HEK293 (cell line): ENCODE measurements at regions not wholly inside any gene's neighbourhood (a gene's known extent, or its start where the extent isn't known, plus 50 kb on each side); places are given as distances from the start of the nearest gene placed in this dataset.

Experiments
- CTCF ChIA-PET: fragments of 350-600 bp; formaldehyde crosslinking; extraction: SDS; loops from one replicate; lab custom pipeline; 2021; ENCODE audit warnings: antibody characterized with exemption; lab: Yijun Ruan, JAX
- POLR2A ChIA-PET: fragments of 300-600 bp; formaldehyde crosslinking; extraction: SDS; loops from one replicate; lab custom pipeline; 2020; ENCODE audit warnings: antibody characterized with exemption, inconsistent platforms; lab: Yijun Ruan, JAX
- H3K27ac ChIP-seq: fragments of 200-500 bp; sonication (Bioruptor generic); 2 replicates; pipeline ENCODE4 v1.5.1; 2014; ENCODE audit warnings: low read depth, low read length, control low read depth, inconsistent platforms; ENCODE audit errors: extremely low read depth
- H3K36me3 ChIP-seq, 2 experiments: fragments of 200-500 bp in 1 of 2; sonication (Bioruptor generic) in 1 of 2; 1 replicate in 1 of 2; 2 replicates in 1 of 2; pipeline ENCODE4 v1.5.1; 2014 to 2017; ENCODE audit warnings: inconsistent platforms in 2 of 2, low read length in 2 of 2; ENCODE audit not compliant: control insufficient read depth in 2 of 2, insufficient read depth in 1 of 2
- H3K4me1 ChIP-seq: fragments of 200-500 bp; sonication (Bioruptor generic); 2 replicates; pipeline ENCODE4 v1.5.1; 2014; ENCODE audit warnings: mild to moderate bottlenecking, low read length, inconsistent platforms; ENCODE audit not compliant: control insufficient read depth, insufficient read depth
- H3K4me3 ChIP-seq: 2 replicates; pipeline ENCODE4 v1.5.1; 2011; ENCODE audit warnings: low read depth, mild to moderate bottlenecking, control low read depth, low read length, moderate library complexity
- H3K9me3 ChIP-seq: fragments of 200-500 bp; sonication (Bioruptor generic); 2 replicates; pipeline ENCODE4 v1.5.1; 2014; ENCODE audit warnings: low read depth, low read length, inconsistent platforms; ENCODE audit not compliant: control insufficient read depth, insufficient read depth
- BCL11B ChIP-seq: fragments of 450-650 bp; formaldehyde crosslinking; IDR thresholded peaks from 2 replicates; pipeline ENCODE4 v1.5.1; 2016; ENCODE audit warnings: low read depth, missing biosample characterization, missing genetic modification characterization
- ELK4 ChIP-seq: IDR thresholded peaks from 2 replicates; pipeline ENCODE4 v1.6.1; 2011; ENCODE audit warnings: mild to moderate bottlenecking, low read depth, low read length, borderline replicate concordance
- FEZF1 ChIP-seq: fragments of 450-650 bp; formaldehyde crosslinking; IDR thresholded peaks from 2 replicates; pipeline ENCODE4 v1.5.1; 2016; ENCODE audit warnings: missing biosample characterization, missing genetic modification characterization
- GLIS1 ChIP-seq: fragments of 450-650 bp; formaldehyde crosslinking; IDR thresholded peaks from 2 replicates; pipeline ENCODE4 v1.5.1; 2016; ENCODE audit warnings: missing biosample characterization, missing genetic modification characterization
- HOXC10 ChIP-seq: sonication (generic); formaldehyde crosslinking; IDR thresholded peaks from 2 replicates; pipeline ENCODE4 v1.8.1; 2023; ENCODE audit warnings: mild to moderate bottlenecking, missing genetic modification reagents
- KLF17 ChIP-seq: fragments of 450-650 bp; formaldehyde crosslinking; IDR thresholded peaks from 2 replicates; pipeline ENCODE4 v1.5.1; 2016; ENCODE audit warnings: missing biosample characterization, missing genetic modification characterization
- KLF9 ChIP-seq: fragments of 450-650 bp; formaldehyde crosslinking; IDR thresholded peaks from 2 replicates; pipeline ENCODE4 v1.5.1; 2016; ENCODE audit warnings: missing biosample characterization, missing genetic modification characterization, low read depth
- PBX3 ChIP-seq: sonication (generic); formaldehyde crosslinking; IDR thresholded peaks from 2 replicates; pipeline ENCODE4 v1.8.1; 2022; ENCODE audit warnings: mild to moderate bottlenecking, moderate library complexity, missing genetic modification reagents
- PRDM1 ChIP-seq: fragments of 450-650 bp; formaldehyde crosslinking; IDR thresholded peaks from 2 replicates; pipeline ENCODE4; 2016; ENCODE audit warnings: missing biosample characterization, missing genetic modification characterization
- SP3 ChIP-seq: fragments of 450-650 bp; formaldehyde crosslinking; IDR thresholded peaks from 2 replicates; pipeline ENCODE4 v1.5.1; 2016; ENCODE audit warnings: missing biosample characterization, missing genetic modification characterization
- SP7 ChIP-seq: fragments of 450-650 bp; formaldehyde crosslinking; IDR thresholded peaks from 2 replicates; pipeline ENCODE4 v1.5.1; 2016; ENCODE audit warnings: missing biosample characterization, missing genetic modification characterization
- ZBTB17 ChIP-seq: fragments of 450-650 bp; formaldehyde crosslinking; IDR thresholded peaks from 2 replicates; pipeline ENCODE4 v1.5.1; 2016; ENCODE audit warnings: missing biosample characterization, missing genetic modification characterization
- ZBTB7A ChIP-seq: fragments of 450-650 bp; formaldehyde crosslinking; IDR thresholded peaks from 2 replicates; pipeline ENCODE4 v1.5.1; 2016; ENCODE audit warnings: low read depth, missing biosample characterization, missing genetic modification characterization
- ZNF114 ChIP-seq: fragments of 450-650 bp; formaldehyde crosslinking; IDR thresholded peaks from 2 replicates; pipeline ENCODE4 v1.5.0; 2017; ENCODE audit warnings: missing biosample characterization, missing genetic modification characterization
- ZNF175 ChIP-seq: fragments of 450-650 bp; formaldehyde crosslinking; IDR thresholded peaks from 2 replicates; pipeline ENCODE4 v1.5.1; 2016; ENCODE audit warnings: missing biosample characterization, missing genetic modification characterization
- ZNF184 ChIP-seq: fragments of 450-650 bp; IDR thresholded peaks from 2 replicates; pipeline ENCODE4 v1.5.1; 2018; ENCODE audit warnings: missing biosample characterization, mild to moderate bottlenecking, missing genetic modification characterization
- ZNF211 ChIP-seq: fragments of 450-650 bp; formaldehyde crosslinking; IDR thresholded peaks from 2 replicates; pipeline ENCODE4 v1.5.1; 2016; ENCODE audit warnings: low read depth, missing biosample characterization, missing genetic modification characterization
- ZNF223 ChIP-seq: fragments of 450-650 bp; formaldehyde crosslinking; IDR thresholded peaks from 2 replicates; pipeline ENCODE4 v1.5.1; 2016; ENCODE audit warnings: missing biosample characterization, missing genetic modification characterization
- ZNF24 ChIP-seq: fragments of 450-650 bp; formaldehyde crosslinking; IDR thresholded peaks from 2 replicates; pipeline ENCODE4 v1.5.1; 2016; ENCODE audit warnings: missing biosample characterization, missing genetic modification characterization
- ZNF266 ChIP-seq: fragments of 450-650 bp; formaldehyde crosslinking; IDR thresholded peaks from 2 replicates; pipeline ENCODE4 v1.5.1; 2016; ENCODE audit warnings: missing biosample characterization, missing genetic modification characterization, low read depth
- ZNF37A ChIP-seq: fragments of 450-650 bp; IDR thresholded peaks from 2 replicates; pipeline ENCODE4 v1.5.1; 2018; ENCODE audit warnings: missing biosample characterization, missing genetic modification characterization
- ZNF558 ChIP-seq: fragments of 450-650 bp; formaldehyde crosslinking; IDR thresholded peaks from 2 replicates; pipeline ENCODE4 v1.5.1; 2016; ENCODE audit warnings: missing biosample characterization, missing genetic modification characterization
- ZNF561 ChIP-seq: fragments of 450-650 bp; IDR thresholded peaks from 2 replicates; pipeline ENCODE4 v1.5.1; 2018; ENCODE audit warnings: missing biosample characterization, missing genetic modification characterization, borderline replicate concordance
- ZNF692 ChIP-seq: fragments of 450-650 bp; formaldehyde crosslinking; IDR thresholded peaks from 2 replicates; pipeline ENCODE4 v1.5.1; 2016; ENCODE audit warnings: missing biosample characterization, missing genetic modification characterization
- ZNF785 ChIP-seq: fragments of 450-650 bp; formaldehyde crosslinking; IDR thresholded peaks from 2 replicates; pipeline ENCODE4 v1.5.1; 2016; ENCODE audit warnings: missing biosample characterization, missing genetic modification characterization
- TF ChIP-seq, protein P1 (sequence below): fragments of 450-650 bp; formaldehyde crosslinking; IDR thresholded peaks from 2 replicates; pipeline ENCODE4 v1.5.0; 2017; ENCODE audit warnings: missing biosample characterization, missing genetic modification characterization, borderline replicate concordance
- TF ChIP-seq, protein P2 (sequence below): fragments of 450-650 bp; formaldehyde crosslinking; IDR thresholded peaks from 2 replicates; pipeline ENCODE4 v1.5.1; 2016; ENCODE audit warnings: missing biosample characterization, missing genetic modification characterization

- TF ChIP-seq GLIS1 (tag by site-specific recombination), result no peak
- no peak for TF ChIP-seq FEZF1 (tag by site-specific recombination)
- no peak for TF ChIP-seq ZNF561 (tag by site-specific recombination)
- TF ChIP-seq ZNF184 (tag by site-specific recombination), result no peak
- TF ChIP-seq, all 188 proteins: peak for 0
These were observed 137.4 kb downstream of the CHD1L start (continued) for GRCh38 chr1:147379889-147380288.

DNA sequence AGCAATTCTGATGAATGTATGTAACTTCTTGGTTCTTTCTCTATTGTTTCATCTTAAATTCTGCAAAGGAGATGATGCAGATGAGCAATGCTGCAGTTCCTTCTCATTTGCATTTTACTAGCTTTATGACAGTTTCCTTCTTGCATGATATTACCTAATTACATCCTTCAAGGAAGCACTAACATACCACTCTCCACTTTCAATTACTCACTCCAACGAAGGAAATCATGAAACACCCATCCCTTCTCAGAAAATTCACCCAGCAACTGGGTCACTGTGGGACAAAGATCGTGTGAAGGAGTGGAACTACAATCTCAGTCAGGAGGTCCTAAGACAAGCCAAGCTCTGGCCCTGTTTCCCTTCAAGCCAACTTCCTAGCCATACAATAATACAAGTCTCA, 142.3 kb downstream of the CHD1L start:
- Histone ChIP-seq H3K36me3 (no peaks in the 10 kb centered on the region), H3K9me3 (no peaks in the 10 kb centered on the region), H3K4me1 (no peaks in the 10 kb centered on the region), H3K4me3 (no peak overlapping the region), H3K27ac (no peak overlapping the region)
- TF ChIP-seq ZNF558 (tag by site-specific recombination), result no peak
- no peak for TF ChIP-seq ZNF266 (tag by site-specific recombination)
- TF ChIP-seq SP7 (tag by site-specific recombination), result no peak
- TF ChIP-seq HOXC10 (CRISPR knock-in tag), result no peak
- TF ChIP-seq BCL11B (tag by site-specific recombination), result no peak
- TF ChIP-seq ZNF114 (tag by site-specific recombination), result no peak
- TF ChIP-seq, protein P1, sequence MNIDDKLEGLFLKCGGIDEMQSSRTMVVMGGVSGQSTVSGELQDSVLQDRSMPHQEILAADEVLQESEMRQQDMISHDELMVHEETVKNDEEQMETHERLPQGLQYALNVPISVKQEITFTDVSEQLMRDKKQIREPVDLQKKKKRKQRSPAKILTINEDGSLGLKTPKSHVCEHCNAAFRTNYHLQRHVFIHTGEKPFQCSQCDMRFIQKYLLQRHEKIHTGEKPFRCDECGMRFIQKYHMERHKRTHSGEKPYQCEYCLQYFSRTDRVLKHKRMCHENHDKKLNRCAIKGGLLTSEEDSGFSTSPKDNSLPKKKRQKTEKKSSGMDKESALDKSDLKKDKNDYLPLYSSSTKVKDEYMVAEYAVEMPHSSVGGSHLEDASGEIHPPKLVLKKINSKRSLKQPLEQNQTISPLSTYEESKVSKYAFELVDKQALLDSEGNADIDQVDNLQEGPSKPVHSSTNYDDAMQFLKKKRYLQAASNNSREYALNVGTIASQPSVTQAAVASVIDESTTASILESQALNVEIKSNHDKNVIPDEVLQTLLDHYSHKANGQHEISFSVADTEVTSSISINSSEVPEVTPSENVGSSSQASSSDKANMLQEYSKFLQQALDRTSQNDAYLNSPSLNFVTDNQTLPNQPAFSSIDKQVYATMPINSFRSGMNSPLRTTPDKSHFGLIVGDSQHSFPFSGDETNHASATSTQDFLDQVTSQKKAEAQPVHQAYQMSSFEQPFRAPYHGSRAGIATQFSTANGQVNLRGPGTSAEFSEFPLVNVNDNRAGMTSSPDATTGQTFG (tag by site-specific recombination), result no peak
- no peak for TF ChIP-seq ZNF211 (tag by site-specific recombination)
- TF ChIP-seq, protein P2, sequence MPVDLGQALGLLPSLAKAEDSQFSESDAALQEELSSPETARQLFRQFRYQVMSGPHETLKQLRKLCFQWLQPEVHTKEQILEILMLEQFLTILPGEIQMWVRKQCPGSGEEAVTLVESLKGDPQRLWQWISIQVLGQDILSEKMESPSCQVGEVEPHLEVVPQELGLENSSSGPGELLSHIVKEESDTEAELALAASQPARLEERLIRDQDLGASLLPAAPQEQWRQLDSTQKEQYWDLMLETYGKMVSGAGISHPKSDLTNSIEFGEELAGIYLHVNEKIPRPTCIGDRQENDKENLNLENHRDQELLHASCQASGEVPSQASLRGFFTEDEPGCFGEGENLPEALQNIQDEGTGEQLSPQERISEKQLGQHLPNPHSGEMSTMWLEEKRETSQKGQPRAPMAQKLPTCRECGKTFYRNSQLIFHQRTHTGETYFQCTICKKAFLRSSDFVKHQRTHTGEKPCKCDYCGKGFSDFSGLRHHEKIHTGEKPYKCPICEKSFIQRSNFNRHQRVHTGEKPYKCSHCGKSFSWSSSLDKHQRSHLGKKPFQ (tag by site-specific recombination), result no peak
- no peak for TF ChIP-seq ZNF24 (tag by site-specific recombination)
- no peak for TF ChIP-seq SP3
- TF ChIP-seq PRDM1 (tag by site-specific recombination), result no peak
- TF ChIP-seq ZBTB17 (tag by site-specific recombination), result no peak
- TF ChIP-seq ZBTB7A (tag by site-specific recombination), result no peak
- TF ChIP-seq ZNF785 (tag by site-specific recombination), result no peak
- ChIA-PET POLR2A (no interaction called here), CTCF (interaction anchor here (0.6 kb wide), 1 partner anchor 14 kb away, joined by 3 read pairs; no protein-coding TSS in a partner anchor)

DNA sequence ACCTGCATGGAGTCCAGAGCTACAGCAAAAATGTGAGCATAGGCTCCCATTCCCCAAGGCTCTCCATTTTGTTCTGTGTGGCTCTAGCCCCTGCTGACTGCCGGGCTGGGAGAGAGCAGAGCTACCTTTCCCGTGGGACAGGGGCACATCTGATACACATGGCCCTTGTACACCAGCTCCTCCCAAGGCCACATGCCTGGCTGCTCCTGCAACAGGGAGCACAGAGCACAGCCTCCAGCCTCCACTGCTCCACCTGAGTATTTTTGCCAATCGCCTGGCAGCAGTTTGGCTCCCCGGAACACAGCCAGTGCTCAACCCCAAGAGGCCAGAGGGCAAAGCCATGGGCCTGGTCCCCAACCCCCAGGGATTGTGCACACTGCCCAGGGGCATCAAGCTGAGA, 146.5 kb downstream of the CHD1L start:
- no peaks in the 10 kb centered on the region for H3K36me3 ChIP-seq
- POLR2A ChIA-PET, result no interaction called here
- TF ChIP-seq ZNF223 (tag by site-specific recombination), result no peak
- TF ChIP-seq PBX3 (CRISPR knock-in tag), result no peak
- TF ChIP-seq KLF9 (tag by site-specific recombination), result no peak
- TF ChIP-seq ZNF692 (tag by site-specific recombination), result no peak
- TF ChIP-seq ZNF266 (tag by site-specific recombination), result no peak
- TF ChIP-seq KLF17 (tag by site-specific recombination), result no peak
- no peak for TF ChIP-seq ZNF37A (tag by site-specific recombination)
- TF ChIP-seq ELK4, result no peak
- no peak for TF ChIP-seq ZNF175 (tag by site-specific recombination)

More for the DNA sequence above, 146.5 kb downstream of the CHD1L start:
- H3K4me1 ChIP-seq, result no peaks in the 10 kb centered on the region
- CTCF ChIA-PET, result interaction anchor here (0.8 to 3.2 kb wide), 5 partner anchors 11 to 115 kb away, joined by 3 to 26 read pairs (median 6); no protein-coding TSS in a partner anchor
- H3K27ac ChIP-seq, result no peak overlapping the region
- no peaks in the 10 kb centered on the region for H3K9me3 ChIP-seq
- no peak overlapping the region for H3K4me3 ChIP-seq
